B cell (primary cell): ENCODE measurements at regions not wholly inside any gene's neighbourhood (a gene's known extent, or its start where the extent isn't known, plus 50 kb on each side); places are given as distances from the start of the nearest gene placed in this dataset.

Experiments
- EZH2 ChIP-seq: IDR thresholded peaks from 2 replicates; pipeline ENCODE4 v1.6.1; 2012; ENCODE audit warnings: borderline replicate concordance, low read depth, mild to moderate bottlenecking, moderate library complexity, low read length; ENCODE audit not compliant: insufficient read depth, poor library complexity, severe bottlenecking
- TF ChIP-seq, protein P1 (sequence below): fragments of 200-600 bp; IDR thresholded peaks from one replicate; pipeline ENCODE4 v1.8.0; 2022; ENCODE audit warnings: antibody characterized with exemption, mild to moderate bottlenecking

DNA sequence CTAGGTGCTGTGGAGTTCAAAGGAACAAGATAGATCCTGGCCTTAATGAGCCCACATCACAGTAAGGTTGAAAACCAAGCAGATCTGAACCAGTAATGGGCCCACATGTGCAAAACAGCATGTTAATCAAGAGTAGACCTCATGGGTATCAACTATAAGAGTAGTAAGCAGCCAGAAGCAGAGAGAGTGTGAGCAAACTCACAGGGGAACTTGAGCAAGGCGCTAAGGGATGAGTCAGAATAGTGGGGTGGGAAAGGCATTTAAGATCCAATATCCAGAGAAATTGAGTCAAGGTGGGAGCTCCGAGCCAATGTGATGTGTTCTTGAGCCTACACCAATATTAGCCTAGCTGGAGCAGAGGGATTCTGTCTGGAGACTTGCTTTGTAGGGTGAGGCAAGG is 52.4 kb upstream of the GJA5 start:
- TF ChIP-seq, protein P1, sequence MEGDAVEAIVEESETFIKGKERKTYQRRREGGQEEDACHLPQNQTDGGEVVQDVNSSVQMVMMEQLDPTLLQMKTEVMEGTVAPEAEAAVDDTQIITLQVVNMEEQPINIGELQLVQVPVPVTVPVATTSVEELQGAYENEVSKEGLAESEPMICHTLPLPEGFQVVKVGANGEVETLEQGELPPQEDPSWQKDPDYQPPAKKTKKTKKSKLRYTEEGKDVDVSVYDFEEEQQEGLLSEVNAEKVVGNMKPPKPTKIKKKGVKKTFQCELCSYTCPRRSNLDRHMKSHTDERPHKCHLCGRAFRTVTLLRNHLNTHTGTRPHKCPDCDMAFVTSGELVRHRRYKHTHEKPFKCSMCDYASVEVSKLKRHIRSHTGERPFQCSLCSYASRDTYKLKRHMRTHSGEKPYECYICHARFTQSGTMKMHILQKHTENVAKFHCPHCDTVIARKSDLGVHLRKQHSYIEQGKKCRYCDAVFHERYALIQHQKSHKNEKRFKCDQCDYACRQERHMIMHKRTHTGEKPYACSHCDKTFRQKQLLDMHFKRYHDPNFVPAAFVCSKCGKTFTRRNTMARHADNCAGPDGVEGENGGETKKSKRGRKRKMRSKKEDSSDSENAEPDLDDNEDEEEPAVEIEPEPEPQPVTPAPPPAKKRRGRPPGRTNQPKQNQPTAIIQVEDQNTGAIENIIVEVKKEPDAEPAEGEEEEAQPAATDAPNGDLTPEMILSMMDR, result no peak
- no peak for TF ChIP-seq EZH2
